Right lobe of liver (tissue), 6 donors: ENCODE measurements at regions not wholly inside any gene's neighbourhood (a gene's known extent, or its start where the extent isn't known, plus 50 kb on each side); places are given as distances from the start of the nearest gene placed in this dataset.

ENCODE experiments used
- ATAC-seq, 4 donors: fragments of 200-7000 bp; cut with Tn5 transposase; one replicate each; pipeline ENCODE4 v1.9.1; 2020; ENCODE audit warnings: mild to moderate bottlenecking in 4 of 4, moderate library complexity in 4 of 4
- DNase-seq, 3 donors: peaks; one replicate each; pipeline ENCODE4 v3.0.0-alpha.2; 2020
- H3K27ac ChIP-seq, 3 donors: fragments of 200-600 bp; one replicate each; pipeline ENCODE4 v1.8.0; 2022
- H3K27me3 ChIP-seq, 2 donors: fragments of 200-600 bp; one replicate each; pipeline ENCODE4 v1.8.0; 2022
- H3K36me3 ChIP-seq, 4 donors: fragments of 200-600 bp; sonication (generic) in 1 of 4; one replicate each; pipeline versions ENCODE4 v1.5.1 to v1.8.0; 2017 to 2022; ENCODE audit warnings: control low read depth in 1 of 4
- H3K4me1 ChIP-seq, 4 donors: fragments of 200-600 bp; sonication (generic) in 1 of 4; one replicate each; pipeline versions ENCODE4 v1.5.1 to v1.8.0; 2017 to 2022; ENCODE audit warnings: control low read depth in 1 of 4
- H3K4me3 ChIP-seq, 3 donors: fragments of 200-600 bp; one replicate each; pipeline ENCODE4 v1.8.0; 2022
- H3K9me3 ChIP-seq, 4 donors: fragments of 200-600 bp; sonication (generic) in 1 of 4; one replicate each; pipeline versions ENCODE4 v1.5.1 to v1.8.0; 2017 to 2022; ENCODE audit warnings: control low read depth in 1 of 4
- POLR2A ChIP-seq: fragments of 450-650 bp; IDR thresholded peaks from one replicate; pipeline ENCODE4 v1.6.1; 2017; ENCODE audit warnings: antibody characterized with exemption, mild to moderate bottlenecking
- WGBS: methylation state at CpG from one replicate; pipeline ENCODE4 v1.1.6; 2018; ENCODE audit warnings: low coverage, low lambda C conversion rate; ENCODE audit not compliant: insufficient coverage; ENCODE audit errors: missing lambda C conversion rate; 5-methylcytosine and 5-hydroxymethylcytosine counted together
- intact Hi-C, 2 donors: fragments of 100-400 bp; cut with DNase I; formaldehyde crosslinking; loops; one replicate each; pipeline versions ENCODE4 v1.11.2 to v1.14.1; 2022
- TF ChIP-seq, protein P1 (sequence below), 4 donors: fragments of 200-600 bp in 3 of 4; fragments of 450-650 bp in 1 of 4; IDR thresholded peaks; one replicate each; pipeline versions ENCODE4 v1.5.1 to v1.8.0; 2016 to 2022; ENCODE audit warnings: antibody characterized with exemption in 4 of 4, mild to moderate bottlenecking in 2 of 4
- donor health status: DM: no; HTN: yes; CAD: no.
- donor health status: DM: no; HTN: no; CAD: no.
- donor health status: DM: no; HTN: no; CAD: no.
- donor health status: DM: no; HTN: yes; CAD: no.
- donor health status: DM: no; HTN: yes; CAD: no.

DNA sequence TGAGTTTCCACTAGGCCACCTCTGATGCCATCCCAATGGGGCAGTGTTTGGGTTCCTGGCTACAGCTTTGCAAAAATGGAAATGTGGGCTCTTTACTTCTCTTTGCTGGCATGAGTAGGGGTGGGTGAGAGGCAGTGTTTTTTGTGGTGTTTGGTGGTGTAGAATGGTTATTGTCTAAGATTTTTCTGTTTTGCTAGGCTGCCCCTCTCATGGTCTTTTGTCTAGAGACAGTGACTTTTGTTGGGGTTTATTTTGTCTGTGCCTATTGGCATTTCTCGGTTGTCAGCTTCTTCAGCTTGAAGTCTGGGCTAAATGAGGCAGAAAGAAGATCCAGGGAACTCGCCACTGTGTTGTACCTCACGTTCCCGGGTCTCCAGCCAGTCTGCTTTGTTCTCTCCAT, 112.1 kb downstream of the CENPF start:
- no peak for TF ChIP-seq POLR2A
- TF ChIP-seq, protein P1, sequence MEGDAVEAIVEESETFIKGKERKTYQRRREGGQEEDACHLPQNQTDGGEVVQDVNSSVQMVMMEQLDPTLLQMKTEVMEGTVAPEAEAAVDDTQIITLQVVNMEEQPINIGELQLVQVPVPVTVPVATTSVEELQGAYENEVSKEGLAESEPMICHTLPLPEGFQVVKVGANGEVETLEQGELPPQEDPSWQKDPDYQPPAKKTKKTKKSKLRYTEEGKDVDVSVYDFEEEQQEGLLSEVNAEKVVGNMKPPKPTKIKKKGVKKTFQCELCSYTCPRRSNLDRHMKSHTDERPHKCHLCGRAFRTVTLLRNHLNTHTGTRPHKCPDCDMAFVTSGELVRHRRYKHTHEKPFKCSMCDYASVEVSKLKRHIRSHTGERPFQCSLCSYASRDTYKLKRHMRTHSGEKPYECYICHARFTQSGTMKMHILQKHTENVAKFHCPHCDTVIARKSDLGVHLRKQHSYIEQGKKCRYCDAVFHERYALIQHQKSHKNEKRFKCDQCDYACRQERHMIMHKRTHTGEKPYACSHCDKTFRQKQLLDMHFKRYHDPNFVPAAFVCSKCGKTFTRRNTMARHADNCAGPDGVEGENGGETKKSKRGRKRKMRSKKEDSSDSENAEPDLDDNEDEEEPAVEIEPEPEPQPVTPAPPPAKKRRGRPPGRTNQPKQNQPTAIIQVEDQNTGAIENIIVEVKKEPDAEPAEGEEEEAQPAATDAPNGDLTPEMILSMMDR (IDR thresholded peaks at IDR 0.05) = no peak
- 49% methylated on average over 4 of the region's 4 CpGs for WGBS
- ATAC-seq (no peak), DNase-seq (no peak)
- Histone ChIP-seq H3K4me3 (no peak overlapping the region), H3K9me3 (peaks cover 0 to 2% (median 0%) of the 10 kb centered on the region in 4 donors), H3K4me1 (no peaks in the 10 kb centered on the region), H3K27me3 (no peaks in the 10 kb centered on the region), H3K36me3 (no peaks in the 10 kb centered on the region), H3K27ac (no peak overlapping the region)
- intact Hi-C loops = no loop called here

GRCh38 chr1:214717351-214717750, 114.4 kb downstream of the CENPF start:
- Histone ChIP-seq H3K27ac (no peak overlapping the region), H3K9me3 (no peaks in the 10 kb centered on the region), H3K27me3 (no peaks in the 10 kb centered on the region), H3K4me3 (no peak overlapping the region), H3K36me3 (no peaks in the 10 kb centered on the region), H3K4me1 (no peaks in the 10 kb centered on the region)
- ATAC-seq = no peak
- no peak for DNase-seq
- no peak for TF ChIP-seq POLR2A
- TF ChIP-seq, protein P1 (IDR thresholded peaks at IDR 0.05) = no peak
- intact Hi-C loops = no loop called here
- 57% methylated on average over 6 of the region's 7 CpGs for WGBS

- DNase-seq = no peak
- no peak for TF ChIP-seq POLR2A
- TF ChIP-seq, protein P1 (IDR thresholded peaks at IDR 0.05) = no peak
- ATAC-seq = no peak
Observed at GRCh38 chr1:214718724-214719123, 115.7 kb downstream of the CENPF start.

DNA sequence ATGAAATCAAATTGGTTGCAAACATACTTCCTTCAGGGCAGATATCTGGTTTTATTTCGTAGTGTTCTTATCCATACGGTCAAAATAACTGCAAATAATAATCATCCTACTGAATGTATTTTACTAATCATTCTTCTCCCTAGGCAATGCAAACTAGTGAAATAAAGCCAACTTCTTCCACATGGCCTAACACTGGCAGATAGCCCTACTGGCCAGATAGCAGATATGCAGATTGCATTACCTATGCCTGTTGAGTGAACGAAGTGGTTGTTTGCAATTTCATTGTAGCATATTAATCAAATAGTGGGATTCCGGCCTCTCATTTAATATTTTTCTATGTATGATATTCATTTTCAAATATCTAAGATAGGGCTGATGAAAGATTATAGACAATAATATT, 116.2 kb downstream of the CENPF start:
- no peak for ATAC-seq
- intact Hi-C loops = no loop called here
- 54% methylated on average over 4 of the region's 4 CpGs for WGBS

More at GRCh38 chr1:214718724-214719123, 115.7 kb downstream of the CENPF start:
- intact Hi-C loops = no loop called here
- Histone ChIP-seq H3K27me3 (no peaks in the 10 kb centered on the region), H3K9me3 (no peaks in the 10 kb centered on the region), H3K4me1 (no peaks in the 10 kb centered on the region), H3K4me3 (no peak overlapping the region), H3K36me3 (no peaks in the 10 kb centered on the region), H3K27ac (no peak overlapping the region)

More for the DNA sequence above, 116.2 kb downstream of the CENPF start:
- H3K27me3 ChIP-seq = no peaks in the 10 kb centered on the region
- no peak overlapping the region for H3K4me3 ChIP-seq
- no peak overlapping the region for H3K27ac ChIP-seq
- no peaks in the 10 kb centered on the region for H3K36me3 ChIP-seq
- H3K4me1 ChIP-seq = no peaks in the 10 kb centered on the region
- H3K9me3 ChIP-seq = no peaks in the 10 kb centered on the region
- TF ChIP-seq, protein P1 (IDR thresholded peaks at IDR 0.05) = no peak
- TF ChIP-seq POLR2A = no peak
- no peak for DNase-seq
